ENCODE measurements at regions not wholly inside any gene's neighbourhood (a gene's known extent, or its start where the extent isn't known, plus 50 kb on each side); places are given as distances from the start of the nearest gene placed in this dataset.

- H3K9me2 ChIP-seq (ENCODE audit: insufficient read depth), result no peaks in the 10 kb centered on the region
- intact Hi-C loops (cut with micrococcal nuclease), result no loop called here
- no peaks in the 10 kb centered on the region for H3K4me1 ChIP-seq (ENCODE audit: control insufficient read depth in 1 of 2, insufficient read depth in 2 of 2, low read length in 2 of 2)
- RAD21 ChIA-PET (ENCODE audit: low non-redundant PET in 1 of 2, low total read pairs in 2 of 2, uncharacterized antibody in 2 of 2, unreplicated experiment in 2 of 2), result no interaction called here
- H4K20me1 ChIP-seq (ENCODE audit: insufficient read depth), result no peaks in the 10 kb centered on the region
- no peaks in the 10 kb centered on the region for H3K79me2 ChIP-seq (ENCODE audit: insufficient read depth, low read length)
- no peak for DNase-seq (ENCODE audit: low read depth, low spot score)
- no TSS peak for BruUV-seq (replicated peaks)
- POLR2A ChIA-PET, result no interaction called here
- ATAC-seq, result no peak
- H3K27ac ChIP-seq (ENCODE audit: low read depth, low read length), result no peak overlapping the region
- no peaks in the 10 kb centered on the region for H3K9me3 ChIP-seq (ENCODE audit: control insufficient read depth in 1 of 2, insufficient read depth in 1 of 2, low read depth in 1 of 2, low read length in 2 of 2)
- CTCF ChIA-PET, result interaction anchor here (0.9 kb wide), 1 partner anchor 9 kb away, joined by 3 read pairs; no protein-coding TSS in a partner anchor
- no peaks in the 10 kb centered on the region for H3K36me3 ChIP-seq (ENCODE audit: control insufficient read depth in 1 of 2, insufficient read depth in 2 of 2, low read length in 2 of 2)
- H3K4me3 ChIP-seq (replicated peaks in 1 of 2; ENCODE audit: low read depth in 1 of 2, low read length in 2 of 2), result no peak overlapping the region
- H3K9ac ChIP-seq (ENCODE audit: low read length), result no peak overlapping the region
- TF ChIP-seq POLR2AphosphoS5 (IDR thresholded peaks at IDR 0.05; ENCODE audit: low read depth, low read length), result no peak
- TF ChIP-seq YY1 (IDR thresholded peaks at IDR 0.05; ENCODE audit: extremely low read depth, insufficient replicate concordance, low read depth, low read length), result no peak
- TF ChIP-seq EGR1 (IDR thresholded peaks at IDR 0.05; ENCODE audit: low read depth), result no peak
- no peak for TF ChIP-seq RAD21 (IDR thresholded peaks at IDR 0.05; ENCODE audit: low read depth)
- TF ChIP-seq ZFX (IDR thresholded peaks at IDR 0.05), result no peak
- no peak for TF ChIP-seq SIN3A (IDR thresholded peaks at IDR 0.05; ENCODE audit: low read depth)
- TF ChIP-seq, protein P1, sequence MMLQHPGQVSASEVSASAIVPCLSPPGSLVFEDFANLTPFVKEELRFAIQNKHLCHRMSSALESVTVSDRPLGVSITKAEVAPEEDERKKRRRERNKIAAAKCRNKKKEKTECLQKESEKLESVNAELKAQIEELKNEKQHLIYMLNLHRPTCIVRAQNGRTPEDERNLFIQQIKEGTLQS (IDR thresholded peaks at IDR 0.05), result no peak
- TF ChIP-seq CEBPB (IDR thresholded peaks at IDR 0.05; ENCODE audit: low read depth), result no peak
- no peak for TF ChIP-seq SRF (IDR thresholded peaks at IDR 0.05; ENCODE audit: low read depth)
- TF ChIP-seq POLR2A (IDR thresholded peaks at IDR 0.05; ENCODE audit: borderline replicate concordance, extremely low read depth, insufficient read depth, insufficient read length), result no peak
- TF ChIP-seq, protein P2, sequence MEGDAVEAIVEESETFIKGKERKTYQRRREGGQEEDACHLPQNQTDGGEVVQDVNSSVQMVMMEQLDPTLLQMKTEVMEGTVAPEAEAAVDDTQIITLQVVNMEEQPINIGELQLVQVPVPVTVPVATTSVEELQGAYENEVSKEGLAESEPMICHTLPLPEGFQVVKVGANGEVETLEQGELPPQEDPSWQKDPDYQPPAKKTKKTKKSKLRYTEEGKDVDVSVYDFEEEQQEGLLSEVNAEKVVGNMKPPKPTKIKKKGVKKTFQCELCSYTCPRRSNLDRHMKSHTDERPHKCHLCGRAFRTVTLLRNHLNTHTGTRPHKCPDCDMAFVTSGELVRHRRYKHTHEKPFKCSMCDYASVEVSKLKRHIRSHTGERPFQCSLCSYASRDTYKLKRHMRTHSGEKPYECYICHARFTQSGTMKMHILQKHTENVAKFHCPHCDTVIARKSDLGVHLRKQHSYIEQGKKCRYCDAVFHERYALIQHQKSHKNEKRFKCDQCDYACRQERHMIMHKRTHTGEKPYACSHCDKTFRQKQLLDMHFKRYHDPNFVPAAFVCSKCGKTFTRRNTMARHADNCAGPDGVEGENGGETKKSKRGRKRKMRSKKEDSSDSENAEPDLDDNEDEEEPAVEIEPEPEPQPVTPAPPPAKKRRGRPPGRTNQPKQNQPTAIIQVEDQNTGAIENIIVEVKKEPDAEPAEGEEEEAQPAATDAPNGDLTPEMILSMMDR (IDR thresholded peaks at IDR 0.05 in 2 of 3, conservative IDR thresholded peaks at IDR 0.05 in 1 of 3; ENCODE audit: borderline replicate concordance in 1 of 3, insufficient read depth in 1 of 3, low read depth in 2 of 3, low read length in 2 of 3), result no peak
- H2AFZ ChIP-seq (ENCODE audit: low read depth, low read length, poor library complexity, severe bottlenecking), result no peak overlapping the region
- H3K4me2 ChIP-seq (ENCODE audit: low read length), result no peak overlapping the region
- no peaks in the 10 kb centered on the region for H3K27me3 ChIP-seq (ENCODE audit: insufficient read depth, low read length)
These were observed 381.0 kb upstream of the EMCN start for GRCh38 chr4:100898844-100899243.
